PC-9 (cell line): ENCODE measurements at regions not wholly inside any gene's neighbourhood (a gene's known extent, or its start where the extent isn't known, plus 50 kb on each side); places are given as distances from the start of the nearest gene placed in this dataset.

ENCODE experiments used
- BruUV-seq: library from RNA; stranded (reverse); fragments of 400-500 nt; replicated peaks from 2 replicates; lab custom pipeline; 2021; lab: Mats Ljungman, UMichigan
- CTCF ChIA-PET: fragments of 300-600 bp; sonication (Branson Sonifier 250); formaldehyde crosslinking; loops from one replicate; lab custom pipeline; 2022; ENCODE audit warnings: antibody characterized with exemption; lab: Charles Lee
- POLR2A ChIA-PET: fragments of 300-600 bp; sonication (Branson Sonifier 250); formaldehyde crosslinking; loops from one replicate; lab custom pipeline; 2022; ENCODE audit warnings: antibody characterized with exemption; ENCODE audit not compliant: unreplicated experiment; lab: Charles Lee
- DNase-seq, 2 experiments: peaks; one replicate each; pipeline versions ENCODE4 v3.0.0 to v3.0.0-alpha.2; 2015 to 2022; ENCODE audit warnings: mixed read lengths in 1 of 2
- H2AFZ ChIP-seq: fragments of 200-600 bp; sonication (generic); 2 replicates; pipeline ENCODE4 v1.8.1; 2017; ENCODE audit warnings: antibody characterized with exemption
- H3F3A ChIP-seq: fragments of 200-600 bp; sonication (generic); 2 replicates; pipeline ENCODE4 v1.8.1; 2017; ENCODE audit warnings: antibody characterized with exemption, mild to moderate bottlenecking, low read depth; ENCODE audit not compliant: insufficient read depth
- H3K27ac ChIP-seq: fragments of 200-600 bp; sonication (generic); 2 replicates; pipeline ENCODE4 v1.6.1; 2016; ENCODE audit warnings: mixed run types
- H3K27me3 ChIP-seq: fragments of 200-600 bp; sonication (generic); 2 replicates; pipeline ENCODE4 v1.6.1; 2016; ENCODE audit warnings: low read depth, mixed run types; ENCODE audit not compliant: insufficient read depth
- H3K36me3 ChIP-seq: fragments of 200-600 bp; sonication (generic); 2 replicates; pipeline ENCODE4 v1.6.1; 2016; ENCODE audit warnings: low read depth, mixed run types
- H3K4me1 ChIP-seq: fragments of 200-600 bp; sonication (generic); replicated peaks from 2 replicates; pipeline ENCODE4 v1.6.1; 2016; ENCODE audit warnings: mixed run types; ENCODE audit not compliant: insufficient read depth
- H3K4me2 ChIP-seq: fragments of 200-600 bp; sonication (generic); 2 replicates; pipeline ENCODE4 v1.6.1; 2017; ENCODE audit warnings: mixed run types
- H3K4me3 ChIP-seq: fragments of 200-600 bp; sonication (generic); 2 replicates; pipeline ENCODE4 v1.6.1; 2016; ENCODE audit warnings: mixed run types
- H3K79me2 ChIP-seq: fragments of 200-600 bp; sonication (generic); 2 replicates; pipeline ENCODE4 v1.6.1; 2017; ENCODE audit warnings: low read depth, mixed run types
- H3K9me2 ChIP-seq: fragments of 200-600 bp; sonication (generic); 2 replicates; pipeline ENCODE4 v1.8.1; 2017; ENCODE audit warnings: mild to moderate bottlenecking; ENCODE audit not compliant: insufficient read depth
- H3K9me3 ChIP-seq: fragments of 200-600 bp; sonication (generic); 2 replicates; pipeline ENCODE4 v1.8.1; 2016; ENCODE audit warnings: low read depth; ENCODE audit not compliant: insufficient read depth
- H4K20me1 ChIP-seq: fragments of 200-600 bp; sonication (generic); 2 replicates; pipeline ENCODE4 v1.8.1; 2017; ENCODE audit not compliant: insufficient read depth
- CTCF ChIP-seq: fragments of 200-600 bp; sonication (generic); conservative IDR thresholded peaks from 2 replicates; pipeline ENCODE4 v1.6.1; 2017; ENCODE audit warnings: mixed run types, antibody characterized with exemption, mild to moderate bottlenecking, moderate library complexity
- EZH2 ChIP-seq: fragments of 200-600 bp; sonication (generic); IDR thresholded peaks from 2 replicates; pipeline ENCODE4 v1.8.0; 2017; ENCODE audit warnings: antibody characterized with exemption, low read depth
- intact Hi-C: fragments of 100-400 bp; cut with micrococcal nuclease; formaldehyde crosslinking; loops from one replicate; pipeline ENCODE4 v1.10.0; 2022; ENCODE audit not compliant: unreplicated experiment

GRCh38 chr3:157838457-157838856, 267.8 kb downstream of the SHOX2 start:
- Histone ChIP-seq H3K27me3 (no peaks in the 10 kb centered on the region), H3K27ac (no peak overlapping the region), H3K4me3 (no peak overlapping the region), H3F3A (no peaks in the 10 kb centered on the region), H3K4me1 (no peaks in the 10 kb centered on the region), H3K9me2 (0 out of 2 replicates have a peak, but pooled peaks cover 6% of the 10 kb centered on the region), H3K4me2 (no peak overlapping the region), H3K36me3 (no peaks in the 10 kb centered on the region), H4K20me1 (no peaks in the 10 kb centered on the region), H3K9me3 (no peaks in the 10 kb centered on the region), H2AFZ (no peak overlapping the region), H3K79me2 (no peaks in the 10 kb centered on the region)
- no TSS peak for BruUV-seq
- POLR2A ChIA-PET, result no interaction called here
- intact Hi-C loops, result no loop called here
- no peak for DNase-seq
- CTCF ChIA-PET, result interaction anchor here (0.9 kb wide), 1 partner anchor 47 kb away, joined by 3 read pairs; no protein-coding TSS in a partner anchor
- no peak for TF ChIP-seq EZH2
- no peak for TF ChIP-seq CTCF

GRCh38 chr3:157837336-157837735, 268.9 kb downstream of the SHOX2 start:
- no TSS peak for BruUV-seq
- no peak overlapping the region for H3K4me3 ChIP-seq
- H2AFZ ChIP-seq, result no peak overlapping the region
- H3K36me3 ChIP-seq, result no peaks in the 10 kb centered on the region
- no peaks in the 10 kb centered on the region for H3K4me1 ChIP-seq
- ChIA-PET POLR2A (no interaction called here), CTCF (no interaction called here)
- no peak for DNase-seq
- H3K9me3 ChIP-seq, result no peaks in the 10 kb centered on the region
- H3K4me2 ChIP-seq, result no peak overlapping the region
- no peaks in the 10 kb centered on the region for H3F3A ChIP-seq
- H3K9me2 ChIP-seq, result 0 out of 2 replicates have a peak, but pooled peaks cover 6% of the 10 kb centered on the region
- TF ChIP-seq CTCF (no peak), EZH2 (no peak)
- H3K79me2 ChIP-seq, result no peaks in the 10 kb centered on the region
- intact Hi-C loops, result no loop called here
- no peaks in the 10 kb centered on the region for H4K20me1 ChIP-seq
- no peaks in the 10 kb centered on the region for H3K27me3 ChIP-seq
- H3K27ac ChIP-seq, result no peak overlapping the region

GRCh38 chr3:157836022-157836421, 270.2 kb downstream of the SHOX2 start:
- DNase-seq, result no peak
- Histone ChIP-seq H2AFZ (no peak overlapping the region), H3K4me2 (no peak overlapping the region), H3K4me3 (no peak overlapping the region), H3F3A (no peaks in the 10 kb centered on the region), H3K27ac (no peak overlapping the region), H3K4me1 (no peaks in the 10 kb centered on the region), H3K9me2 (0 out of 2 replicates have a peak, but pooled peaks cover 6% of the 10 kb centered on the region), H4K20me1 (no peaks in the 10 kb centered on the region), H3K79me2 (no peaks in the 10 kb centered on the region), H3K27me3 (no peaks in the 10 kb centered on the region), H3K36me3 (no peaks in the 10 kb centered on the region), H3K9me3 (no peaks in the 10 kb centered on the region)
- ChIA-PET CTCF (no interaction called here), POLR2A (no interaction called here)
- intact Hi-C loops, result no loop called here
- TF ChIP-seq EZH2 (no peak), CTCF (no peak)
- BruUV-seq, result no TSS peak
